Hematopoietic multipotent progenitor cell (in vitro differentiated cells): ENCODE measurements at regions not wholly inside any gene's neighbourhood (a gene's known extent, or its start where the extent isn't known, plus 50 kb on each side); places are given as distances from the start of the nearest gene placed in this dataset.
A peak's percentile ranks its signal among the peaks of the same experiment; 100 is the strongest.

ENCODE experiments used
- DNase-seq, 3 donors: peaks; one replicate each; pipeline ENCODE4 v3.0.0-alpha.2; 2011 to 2015; ENCODE audit warnings: low read depth in 2 of 3, low spot score in 2 of 3

DNA sequence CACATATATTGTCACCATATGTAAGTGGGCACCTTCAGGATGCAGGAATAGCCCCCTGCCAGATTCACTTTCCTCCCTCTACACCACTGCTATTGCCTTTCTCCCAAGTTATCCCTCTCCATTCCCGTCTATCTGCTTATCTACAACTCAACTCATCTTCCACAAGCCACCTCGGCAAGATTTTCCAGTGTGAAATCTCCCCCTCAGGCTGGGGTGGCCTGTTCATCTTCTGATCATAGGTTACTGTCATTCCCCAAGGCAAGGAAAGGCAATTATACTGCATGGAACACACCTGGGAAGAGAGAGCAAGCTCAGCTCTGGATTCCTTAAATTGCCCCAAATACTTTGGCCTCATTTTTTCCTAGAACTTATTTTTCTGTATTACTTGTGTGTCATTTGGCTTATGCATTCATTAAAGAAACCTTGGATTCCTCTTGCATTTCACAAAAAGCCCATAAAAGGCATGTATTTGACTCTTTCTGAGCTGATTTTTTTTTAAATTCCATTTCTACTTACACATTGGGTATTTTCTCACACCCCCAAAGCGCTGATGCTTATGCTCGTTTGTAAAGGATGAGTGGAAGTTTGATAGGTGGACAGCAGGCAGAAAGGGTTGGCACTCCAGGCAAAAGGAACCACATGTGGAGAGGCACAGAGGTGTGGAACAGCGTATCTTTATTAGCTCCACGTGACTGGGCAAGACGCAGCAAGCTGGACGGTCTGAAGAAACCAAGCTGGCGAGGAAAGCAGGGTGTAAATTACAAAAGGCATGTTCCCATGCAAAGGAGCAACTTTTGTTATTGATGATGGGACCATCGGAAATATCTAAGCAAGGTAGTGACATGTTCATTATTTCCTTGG, 169.7 kb upstream of the RAB4A start:
- DNase-seq = no peak

DNA sequence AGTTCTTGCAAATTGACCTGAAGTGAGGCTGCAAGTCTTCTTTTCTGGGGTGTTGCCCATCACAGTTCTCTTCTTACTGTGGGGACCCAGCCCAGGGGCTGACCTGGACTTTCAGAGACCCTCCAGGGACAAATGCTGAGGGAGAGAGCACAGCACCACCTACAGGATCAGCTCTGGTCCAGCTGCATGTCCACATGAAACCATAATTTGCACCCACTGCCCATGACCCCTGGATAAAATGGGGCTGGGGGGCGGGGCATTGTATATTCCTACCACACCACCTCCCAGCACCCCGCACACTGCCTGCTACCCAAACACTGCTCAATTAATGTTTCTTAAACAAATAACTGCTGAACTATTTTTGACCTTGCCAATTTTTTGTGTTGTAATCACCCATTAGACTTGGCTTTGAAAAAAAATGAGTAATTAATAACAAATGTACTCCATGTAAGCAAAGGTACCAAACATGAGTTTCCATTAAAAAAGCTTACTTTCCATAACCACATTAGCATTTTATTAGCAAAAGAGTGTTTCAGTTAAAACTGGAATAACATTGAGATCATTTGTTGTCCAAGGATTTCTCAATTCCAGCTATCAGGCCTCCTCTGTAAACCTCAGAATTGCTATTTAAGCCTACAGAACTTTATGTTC, 168.0 kb upstream of the RAB4A start:
- DNase-seq = no peak

GRCh38 chr1:229104654-229105053, 166.3 kb upstream of the RAB4A start:
- no peak for DNase-seq

- no peak for DNase-seq
These were observed 165.8 kb upstream of the RAB4A start for GRCh38 chr1:229105109-229105508.

DNA sequence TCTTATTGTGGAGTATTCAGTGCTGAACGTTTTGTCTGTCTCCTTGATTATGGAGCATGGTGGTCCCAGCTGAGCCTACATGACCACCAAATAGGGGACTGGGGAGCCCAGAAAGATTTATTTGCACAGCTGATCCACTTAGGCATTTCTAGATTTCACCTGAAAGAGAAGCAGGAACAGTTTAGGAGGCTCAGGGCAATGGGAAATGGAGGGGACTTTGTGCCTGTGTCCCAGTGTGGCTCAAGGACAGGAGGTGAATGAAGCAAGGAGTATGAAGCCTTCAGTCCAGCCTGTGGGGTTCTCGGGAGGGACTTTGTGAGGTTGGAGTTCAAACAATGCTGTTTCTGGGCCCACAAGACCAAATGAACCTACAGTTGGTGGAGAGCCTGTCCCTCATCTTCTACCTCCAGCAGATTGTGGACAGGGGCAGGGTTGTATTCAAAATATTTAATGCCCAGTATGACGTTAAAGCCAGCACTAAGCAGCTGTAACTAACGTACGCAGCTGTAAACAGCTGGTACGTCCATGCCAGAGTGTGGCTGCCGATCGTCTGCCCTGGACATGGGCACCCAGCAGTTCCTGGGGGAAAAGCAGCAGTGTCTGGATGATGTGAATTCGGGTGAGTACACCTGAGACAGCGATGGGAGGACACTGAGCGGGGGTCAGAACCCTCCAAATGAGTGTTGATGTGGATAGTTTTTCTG, 164.9 kb upstream of the RAB4A start:
- no peak for DNase-seq

GRCh38 chr1:229106526-229107125, 164.3 kb upstream of the RAB4A start:
- no peak for DNase-seq

GRCh38 chr1:229107304-229107815, 163.6 kb upstream of the RAB4A start:
- no peak for DNase-seq

- DNase-seq = no peak
These were observed 162.9 kb upstream of the RAB4A start for GRCh38 chr1:229107972-229108371.

DNA sequence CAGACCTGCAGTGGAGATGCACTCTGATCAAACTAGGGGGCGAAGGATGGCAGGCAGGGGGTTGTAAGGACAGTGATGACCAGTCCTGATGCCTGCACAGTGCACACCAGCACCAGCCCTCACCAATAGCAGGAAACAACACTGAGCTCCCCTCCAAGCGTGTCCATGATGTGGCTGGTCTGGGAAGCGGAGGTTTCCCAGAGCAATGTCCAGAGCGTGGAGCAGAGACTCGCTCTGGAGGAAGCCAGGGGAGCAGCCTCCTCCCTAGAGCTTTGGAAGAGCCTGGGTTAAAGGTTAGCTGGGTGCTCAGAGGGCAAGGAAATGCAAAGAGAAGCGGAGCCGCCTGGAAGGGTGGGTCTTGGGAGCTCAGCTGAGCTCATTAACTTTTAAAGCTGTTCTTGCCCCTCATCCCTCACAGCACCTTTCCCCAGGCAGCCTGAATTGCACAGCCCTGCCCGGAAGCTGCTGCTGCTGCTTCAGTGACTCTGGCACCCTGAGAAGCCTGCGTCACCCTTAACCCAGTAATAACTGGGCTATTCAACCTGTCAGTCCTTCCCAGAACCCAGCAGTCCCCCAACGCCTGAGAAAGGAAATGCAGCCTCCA, 162.2 kb upstream of the RAB4A start:
- no peak for DNase-seq

DNA sequence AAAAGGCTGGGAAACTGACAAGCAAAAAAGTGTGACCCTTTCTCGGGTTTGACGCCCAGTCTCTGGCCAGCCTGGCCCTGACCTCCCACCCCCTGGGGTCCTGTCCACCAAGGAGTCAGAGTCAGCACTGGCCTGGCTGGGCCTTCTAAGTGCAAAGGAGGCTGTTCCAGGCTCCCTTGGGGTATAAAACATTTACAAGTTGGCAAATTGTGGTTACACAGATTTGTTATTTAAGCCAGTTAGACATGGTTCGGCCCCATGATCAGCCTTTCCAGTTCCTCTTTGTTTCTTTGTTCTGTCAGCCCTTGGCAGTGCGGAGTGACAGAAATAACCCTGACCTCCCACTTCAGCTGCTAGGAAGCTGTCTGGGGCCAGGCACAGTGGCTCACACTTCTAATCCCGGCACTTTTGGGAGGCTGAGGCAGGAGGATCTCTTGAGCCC, 161.6 kb upstream of the RAB4A start:
- peak in 1 of 3 donors; percentile 32 for DNase-seq

DNA sequence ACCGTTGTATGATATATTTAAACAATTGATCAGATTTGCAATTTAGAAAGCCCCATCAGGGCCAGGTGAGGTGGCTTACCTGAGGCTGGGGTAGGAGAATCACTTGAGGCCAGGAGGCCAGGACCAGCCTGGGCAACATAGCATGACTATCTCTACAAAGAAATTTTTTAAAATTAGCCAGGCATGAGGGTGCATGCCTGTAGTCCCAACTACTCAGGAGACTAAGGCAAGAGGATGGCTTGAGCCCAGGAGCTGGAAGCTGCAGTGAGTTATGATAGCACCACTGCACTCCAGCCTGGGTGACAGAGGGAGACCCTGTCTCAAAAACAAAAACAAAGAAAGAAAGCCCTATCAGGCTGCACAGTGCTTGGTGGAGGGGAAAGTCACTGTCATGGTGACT, 159.9 kb upstream of the RAB4A start:
- no peak for DNase-seq

GRCh38 chr1:229111703-229112319, 159.1 kb upstream of the RAB4A start:
- DNase-seq = no peak

DNA sequence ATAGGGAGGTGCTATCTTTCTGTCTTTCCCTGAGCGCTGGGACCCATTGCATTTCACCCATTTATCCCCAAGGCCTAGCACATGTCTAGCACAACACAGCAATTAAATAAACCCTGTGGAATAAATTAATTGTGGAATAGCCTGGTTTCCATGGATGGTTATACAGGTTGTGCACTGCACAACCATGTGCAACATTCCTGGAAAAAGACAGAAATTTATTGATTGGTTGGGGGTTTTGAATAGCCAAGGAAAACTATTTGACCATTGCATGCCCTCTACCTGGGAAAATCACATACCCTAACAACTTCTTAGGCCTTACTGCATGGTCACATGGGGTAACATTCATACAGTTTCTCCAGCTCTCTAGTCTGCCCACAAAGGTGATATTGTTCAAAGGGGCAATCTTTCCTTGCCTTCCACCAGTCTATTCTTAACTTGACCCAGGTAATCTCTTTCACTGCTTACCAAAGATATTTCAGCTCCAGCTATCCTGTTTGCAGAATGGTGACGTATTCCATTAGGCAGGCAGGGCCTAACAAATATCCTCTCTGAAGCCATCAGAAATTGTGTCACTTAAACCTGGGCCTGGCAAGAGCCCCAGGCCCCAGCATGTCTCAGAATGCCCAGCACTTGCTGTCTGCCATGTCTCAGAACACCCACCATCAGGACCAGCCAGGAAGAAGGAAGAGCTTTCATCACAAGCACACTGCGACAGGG, 157.9 kb upstream of the RAB4A start:
- no peak for DNase-seq

DNA sequence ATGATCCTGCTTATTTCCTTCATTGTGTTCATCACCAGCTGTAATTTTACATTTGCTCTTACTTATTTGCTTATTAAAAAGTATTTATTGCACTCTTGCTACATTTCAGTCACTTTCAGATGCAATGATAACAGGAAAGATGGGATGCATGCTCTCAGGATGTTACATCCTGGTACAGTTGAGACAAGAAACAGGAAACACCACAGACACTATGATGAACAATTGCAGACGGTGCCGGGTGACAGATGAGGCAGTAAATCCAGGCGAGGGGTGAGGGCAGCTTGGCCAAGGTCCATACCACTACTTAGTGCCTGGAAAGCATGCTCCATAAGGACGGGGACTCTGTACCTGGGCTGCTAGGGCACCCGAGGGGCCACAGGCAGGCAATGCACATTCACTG, 156.6 kb upstream of the RAB4A start:
- no peak for DNase-seq

- no peak for DNase-seq
These were observed 156.0 kb upstream of the RAB4A start for GRCh38 chr1:229114850-229115365.

DNA sequence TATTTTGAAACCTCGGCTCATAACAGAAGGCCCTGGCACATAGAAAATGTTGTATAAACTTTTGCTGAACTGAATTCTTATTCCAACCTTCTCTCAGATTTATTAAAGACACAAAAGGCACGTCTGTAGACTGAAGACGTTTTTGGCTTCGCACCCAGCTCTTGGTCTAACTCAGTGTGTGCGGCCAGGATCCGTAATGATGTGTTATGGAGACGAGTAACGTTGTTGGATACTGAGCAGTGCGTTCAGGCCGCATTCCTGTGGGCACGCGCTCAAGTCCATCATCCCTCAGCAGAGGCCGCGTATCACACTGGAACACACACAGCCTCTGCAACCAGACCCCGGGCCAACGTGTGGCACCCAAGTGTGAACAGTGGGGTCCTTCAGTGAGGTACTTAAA, 154.8 kb upstream of the RAB4A start:
- no peak for DNase-seq

GRCh38 chr1:229117664-229118300, 153.1 kb upstream of the RAB4A start:
- no peak for DNase-seq

- no peak for DNase-seq
These were observed 152.3 kb upstream of the RAB4A start for GRCh38 chr1:229118477-229119061.
